GM21528 (cell line): ENCODE measurements at regions not wholly inside any gene's neighbourhood (a gene's known extent, or its start where the extent isn't known, plus 50 kb on each side); places are given as distances from the start of the nearest gene placed in this dataset.

Experiments used
- ATAC-seq: cut with Tn5 transposase; IDR thresholded peaks from one replicate; pipeline ENCODE4 v1.9.1; 2021; ENCODE audit warnings: mild to moderate bottlenecking, moderate library complexity; ENCODE audit not compliant: unreplicated experiment, low FRiP score

- no peak for ATAC-seq
Observed at GRCh38 chr3:94935738-94936580, 873.1 kb downstream of the NSUN3 start.

- no peak for ATAC-seq
Observed at GRCh38 chr3:94937980-94938379, 875.1 kb downstream of the NSUN3 start.

GRCh38 chr3:94946683-94947082 lies 883.8 kb downstream of the NSUN3 start:
- ATAC-seq, result no peak

GRCh38 chr3:94961423-94962100 lies 898.7 kb downstream of the NSUN3 start:
- ATAC-seq, result no peak

GRCh38 chr3:94965867-94966475 lies 903.1 kb downstream of the NSUN3 start:
- ATAC-seq, result no peak

- ATAC-seq, result no peak
Observed at GRCh38 chr3:94967196-94967595, 904.3 kb downstream of the NSUN3 start.

- ATAC-seq, result no peak
Observed at GRCh38 chr3:94968519-94968918, 905.7 kb downstream of the NSUN3 start.

- no peak for ATAC-seq
Observed at GRCh38 chr3:94972066-94972465, 909.2 kb downstream of the NSUN3 start.

GRCh38 chr3:94978084-94978483 lies 915.2 kb downstream of the NSUN3 start:
- ATAC-seq, result no peak

GRCh38 chr3:94985778-94986177 lies 922.9 kb downstream of the NSUN3 start:
- no peak for ATAC-seq

- no peak for ATAC-seq
Observed at GRCh38 chr3:94990952-94991705, 928.3 kb downstream of the NSUN3 start.

GRCh38 chr3:94996743-94997142 lies 933.9 kb downstream of the NSUN3 start:
- no peak for ATAC-seq

GRCh38 chr3:95002438-95003046 lies 939.7 kb downstream of the NSUN3 start:
- ATAC-seq, result no peak

GRCh38 chr3:95028688-95029087 lies 965.8 kb downstream of the NSUN3 start:
- ATAC-seq, result no peak

- no peak for ATAC-seq
Observed at GRCh38 chr3:95029644-95030043, 966.8 kb downstream of the NSUN3 start.

- no peak for ATAC-seq
Observed at GRCh38 chr3:95036526-95037021, 973.7 kb downstream of the NSUN3 start.

- ATAC-seq, result no peak
Observed at GRCh38 chr3:95037097-95037496, 974.2 kb downstream of the NSUN3 start.

GRCh38 chr3:95037927-95038326 lies 975.1 kb downstream of the NSUN3 start:
- no peak for ATAC-seq

GRCh38 chr3:95044101-95044500 lies 981.2 kb downstream of the NSUN3 start:
- ATAC-seq, result no peak

- ATAC-seq, result no peak
Observed at GRCh38 chr3:95048564-95048963, 985.7 kb downstream of the NSUN3 start.
